Nephron progenitor cell (in vitro differentiated cells): ENCODE measurements at regions not wholly inside any gene's neighbourhood (a gene's known extent, or its start where the extent isn't known, plus 50 kb on each side); places are given as distances from the start of the nearest gene placed in this dataset.
"Not testable (repeated sequence)": the region's sequence is repeated elsewhere in the genome, so short reads cannot be mapped to it uniquely, and the experiment has no call there.

Experiments used
- DNase-seq: peaks from one replicate; pipeline ENCODE4 v3.0.0; 2021
- H3K27ac Mint-ChIP-seq: 2 replicates; pipeline ENCODE4 v1.8.0; 2021; ENCODE audit warnings: mild to moderate bottlenecking, moderate library complexity, mixed read lengths
- H3K27me3 Mint-ChIP-seq: 2 replicates; pipeline ENCODE4 v1.8.0; 2021; ENCODE audit warnings: mild to moderate bottlenecking, low read depth, mixed read lengths; ENCODE audit not compliant: poor library complexity
- H3K36me3 Mint-ChIP-seq: 2 replicates; pipeline ENCODE4 v1.8.0; 2021; ENCODE audit warnings: low read depth, mixed read lengths
- H3K4me1 Mint-ChIP-seq: 2 replicates; pipeline ENCODE4 v1.8.0; 2021; ENCODE audit warnings: mixed read lengths
- H3K4me3 Mint-ChIP-seq: 2 replicates; pipeline ENCODE4 v1.8.0; 2021; ENCODE audit warnings: mild to moderate bottlenecking, moderate library complexity, mixed read lengths
- H3K9me3 Mint-ChIP-seq: 2 replicates; pipeline ENCODE4 v1.8.0; 2021; ENCODE audit warnings: mild to moderate bottlenecking, moderate library complexity, mixed read lengths
- TF ChIP-seq, protein P1 (sequence below): fragments of 200-600 bp; sonication (generic); IDR thresholded peaks from 2 replicates; pipeline ENCODE4 v1.5.0; 2021; ENCODE audit warnings: antibody characterized with exemption

DNA sequence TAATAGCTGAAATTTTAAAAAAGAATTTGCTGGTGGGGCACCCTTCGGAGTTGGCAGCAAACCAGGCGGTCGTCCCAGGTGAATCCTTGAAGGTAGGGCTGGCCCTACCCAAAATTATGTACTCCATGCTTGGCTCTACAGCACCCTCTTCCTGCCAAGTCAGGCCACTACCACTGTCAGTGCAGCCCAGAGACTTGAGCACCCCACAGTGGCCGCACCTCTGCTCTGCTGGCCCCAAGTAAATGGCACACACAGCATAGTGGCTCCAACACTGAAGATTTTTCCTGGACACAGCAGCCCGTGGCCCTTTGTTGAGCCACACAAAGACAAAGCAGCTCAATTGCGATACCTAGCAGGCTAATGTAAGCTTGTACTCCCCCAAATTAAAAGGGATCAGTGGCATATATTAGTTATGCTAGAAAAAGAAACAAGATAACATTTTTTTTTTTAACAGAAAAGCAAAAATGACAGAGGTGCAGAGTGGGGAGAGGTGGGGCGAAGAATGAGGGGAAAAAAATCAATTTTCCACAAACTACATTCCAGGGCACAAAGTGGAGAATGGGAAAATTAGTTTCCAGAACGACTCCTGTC is 250.5 kb downstream of the UACA start:
- Mint-ChIP-seq H3K36me3 (peaks cover 10% of the 10 kb centered on the region), H3K27me3 (peaks cover 23% of the 10 kb centered on the region), H3K4me1 (peaks cover 23% of the 10 kb centered on the region), H3K9me3 (peaks cover 38% of the 10 kb centered on the region), H3K4me3 (no peak overlapping the region), H3K27ac (no peak overlapping the region)
- DNase-seq = no peak
- TF ChIP-seq, protein P1, sequence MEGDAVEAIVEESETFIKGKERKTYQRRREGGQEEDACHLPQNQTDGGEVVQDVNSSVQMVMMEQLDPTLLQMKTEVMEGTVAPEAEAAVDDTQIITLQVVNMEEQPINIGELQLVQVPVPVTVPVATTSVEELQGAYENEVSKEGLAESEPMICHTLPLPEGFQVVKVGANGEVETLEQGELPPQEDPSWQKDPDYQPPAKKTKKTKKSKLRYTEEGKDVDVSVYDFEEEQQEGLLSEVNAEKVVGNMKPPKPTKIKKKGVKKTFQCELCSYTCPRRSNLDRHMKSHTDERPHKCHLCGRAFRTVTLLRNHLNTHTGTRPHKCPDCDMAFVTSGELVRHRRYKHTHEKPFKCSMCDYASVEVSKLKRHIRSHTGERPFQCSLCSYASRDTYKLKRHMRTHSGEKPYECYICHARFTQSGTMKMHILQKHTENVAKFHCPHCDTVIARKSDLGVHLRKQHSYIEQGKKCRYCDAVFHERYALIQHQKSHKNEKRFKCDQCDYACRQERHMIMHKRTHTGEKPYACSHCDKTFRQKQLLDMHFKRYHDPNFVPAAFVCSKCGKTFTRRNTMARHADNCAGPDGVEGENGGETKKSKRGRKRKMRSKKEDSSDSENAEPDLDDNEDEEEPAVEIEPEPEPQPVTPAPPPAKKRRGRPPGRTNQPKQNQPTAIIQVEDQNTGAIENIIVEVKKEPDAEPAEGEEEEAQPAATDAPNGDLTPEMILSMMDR = peak; percentile 37

DNA sequence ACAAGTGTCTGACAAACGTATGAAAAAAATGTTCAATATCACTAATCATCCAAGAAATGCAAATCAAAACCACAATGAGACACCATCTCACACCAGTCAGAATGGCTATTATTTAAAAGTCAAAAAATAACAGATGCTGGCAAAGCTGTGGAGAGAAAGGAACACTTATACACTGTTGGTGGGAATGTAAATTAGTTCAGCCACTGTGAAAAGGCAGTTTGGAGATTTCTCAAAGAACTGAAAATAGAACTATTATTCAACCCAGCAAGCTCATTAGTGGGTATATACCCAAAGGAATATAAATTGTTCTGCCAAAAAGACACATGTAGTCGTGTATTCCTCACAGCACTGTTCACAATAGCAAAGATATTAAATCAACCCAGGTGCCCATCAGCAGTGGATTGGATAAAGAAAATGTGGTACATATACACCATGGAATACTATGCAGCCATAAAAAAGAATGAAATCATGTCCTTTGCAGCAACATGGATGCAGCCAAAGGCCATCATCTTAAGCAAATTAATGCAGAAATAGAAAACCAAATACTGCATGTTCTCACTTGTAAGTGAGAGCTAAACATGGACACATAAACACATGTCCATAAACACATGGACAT is 251.3 kb downstream of the UACA start:
- H3K27me3 Mint-ChIP-seq = peaks cover 19% of the 10 kb centered on the region
- H3K36me3 Mint-ChIP-seq, H3K4me3 Mint-ChIP-seq: not testable (repeated sequence)

DNA sequence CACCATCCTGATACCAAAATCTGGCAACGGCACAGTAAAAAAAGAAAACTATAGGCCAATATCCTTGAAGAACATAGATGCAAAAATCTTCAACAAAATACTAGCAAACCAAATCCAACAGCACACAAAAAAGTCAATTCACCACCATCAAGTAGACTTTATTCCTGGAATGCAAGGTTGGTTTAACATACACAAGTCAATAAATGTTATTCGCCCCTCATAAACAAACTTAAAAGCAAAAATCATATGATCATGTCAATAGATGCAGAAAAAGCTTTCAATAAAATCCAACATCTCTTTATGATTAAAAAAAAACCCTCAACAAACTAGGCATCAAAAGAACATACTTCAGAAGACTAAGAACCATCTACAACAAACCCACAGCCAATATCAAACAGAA is 252.9 kb downstream of the UACA start:
- Mint-ChIP-seq H3K27ac (no peak overlapping the region), H3K9me3 (peaks cover 43% of the 10 kb centered on the region), H3K27me3 (peaks cover 19% of the 10 kb centered on the region), H3K36me3 (peaks cover 10% of the 10 kb centered on the region), H3K4me1 (peaks cover 23% of the 10 kb centered on the region), H3K4me3 (no peak overlapping the region)
- DNase-seq = no peak
- TF ChIP-seq, protein P1 = no peak

More for the DNA sequence above, 251.3 kb downstream of the UACA start:
- Mint-ChIP-seq H3K4me1 (peaks cover 18% of the 10 kb centered on the region), H3K9me3 (peaks cover 39% of the 10 kb centered on the region)
- DNase-seq, H3K27ac Mint-ChIP-seq: not testable (repeated sequence)

DNA sequence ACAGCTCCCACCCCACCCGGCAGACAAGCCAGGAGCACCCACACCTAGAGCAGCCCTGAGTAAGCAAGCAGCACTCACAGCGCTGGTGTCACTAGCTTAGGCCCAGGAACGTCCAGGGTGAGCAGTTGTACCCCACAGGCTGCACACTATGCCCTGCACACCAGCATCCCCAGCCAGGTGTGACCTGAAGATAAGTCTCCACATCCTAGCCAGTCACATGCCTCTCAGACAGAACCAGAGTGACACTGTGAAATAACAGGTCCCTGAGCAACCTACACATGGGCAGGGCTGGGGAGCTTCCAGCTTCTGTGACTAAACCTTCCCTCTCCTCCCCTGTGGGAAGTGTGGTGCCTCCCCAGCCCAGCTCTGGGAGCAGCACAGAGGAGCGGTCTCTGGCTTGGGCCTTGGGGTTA is 253.6 kb downstream of the UACA start:
- TF ChIP-seq, protein P1 = no peak
- Mint-ChIP-seq H3K9me3 (peaks cover 43% of the 10 kb centered on the region), H3K27me3 (peaks cover 12% of the 10 kb centered on the region), H3K4me1 (peaks cover 28% of the 10 kb centered on the region), H3K4me3 (no peak overlapping the region), H3K27ac (no peak overlapping the region), H3K36me3 (peaks cover 10% of the 10 kb centered on the region)
- no peak for DNase-seq

DNA sequence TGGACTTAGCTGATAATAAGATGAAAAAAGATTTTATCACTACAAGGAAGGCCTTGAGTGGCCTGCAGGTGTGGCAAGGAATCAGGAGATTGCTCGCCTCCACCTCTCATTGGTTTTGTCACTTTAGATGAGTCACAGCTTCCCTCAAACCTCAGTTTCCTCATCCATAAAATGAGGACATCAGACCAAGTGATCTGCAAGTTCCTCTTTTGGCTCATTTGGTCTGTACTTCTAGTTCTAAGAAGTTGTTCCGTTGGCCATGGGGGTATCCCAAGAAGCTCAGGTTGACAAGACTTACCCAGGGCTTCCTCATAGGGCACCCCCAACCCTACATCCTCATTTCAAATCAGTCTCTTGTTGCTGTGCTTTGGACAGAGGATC is 254.1 kb downstream of the UACA start:
- Mint-ChIP-seq H3K4me1 (peaks cover 33% of the 10 kb centered on the region), H3K27ac (no peak overlapping the region)
- TF ChIP-seq, protein P1 = no peak

DNA sequence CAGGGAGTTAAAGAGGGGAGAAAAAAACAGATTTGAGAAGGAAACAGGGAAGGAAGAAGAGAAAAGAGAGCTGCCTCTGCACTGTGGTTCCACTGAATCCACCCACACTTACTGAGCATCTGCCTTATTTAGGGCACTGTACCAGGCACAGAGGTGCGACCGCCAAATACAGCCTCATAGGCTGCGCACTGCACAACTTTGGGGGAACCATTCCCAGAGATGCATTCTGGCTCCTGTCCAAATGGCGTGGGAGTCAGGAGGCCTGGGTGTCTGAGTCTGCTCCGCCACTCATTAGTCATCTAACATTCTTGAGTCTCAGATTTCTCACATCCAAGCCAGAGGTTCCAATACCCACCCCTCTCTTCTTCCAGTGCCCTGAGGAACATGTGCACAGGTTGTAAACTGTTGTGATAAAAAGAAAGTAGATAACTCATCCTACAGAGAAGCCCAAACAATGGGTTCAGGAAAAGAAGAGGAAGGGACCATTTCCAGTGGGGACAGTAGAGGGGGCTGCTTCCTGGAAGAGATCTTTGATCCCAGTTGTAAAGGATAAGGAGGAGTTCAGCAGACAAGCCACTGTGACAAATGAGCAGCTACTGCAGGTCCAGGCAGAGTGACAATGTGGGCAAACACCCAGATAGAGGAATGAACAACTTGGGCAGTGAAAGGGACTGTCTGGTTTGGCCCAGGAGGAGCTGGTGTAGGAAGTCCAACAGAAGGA is 254.6 kb downstream of the UACA start:
- peaks cover 10% of the 10 kb centered on the region for H3K36me3 Mint-ChIP-seq
- no peak for DNase-seq
- peaks cover 38% of the 10 kb centered on the region for H3K4me1 Mint-ChIP-seq
- peak overlapping the region; percentile 71 for H3K27ac Mint-ChIP-seq
- TF ChIP-seq, protein P1 = no peak
- peaks cover 43% of the 10 kb centered on the region for H3K9me3 Mint-ChIP-seq
- peaks cover 10% of the 10 kb centered on the region for H3K27me3 Mint-ChIP-seq
- no peak overlapping the region for H3K4me3 Mint-ChIP-seq

More for the DNA sequence above, 254.1 kb downstream of the UACA start:
- no peak overlapping the region for H3K4me3 Mint-ChIP-seq
- peaks cover 43% of the 10 kb centered on the region for H3K9me3 Mint-ChIP-seq
- peaks cover 10% of the 10 kb centered on the region for H3K36me3 Mint-ChIP-seq
- DNase-seq = no peak
- H3K27me3 Mint-ChIP-seq = peaks cover 12% of the 10 kb centered on the region
